Astrocyte (in vitro differentiated cells and primary cell): ENCODE measurements at regions not wholly inside any gene's neighbourhood (a gene's known extent, or its start where the extent isn't known, plus 50 kb on each side); places are given as distances from the start of the nearest gene placed in this dataset.

Experiments
- CTCF ChIP-seq: IDR thresholded peaks from 2 replicates; pipeline ENCODE4 v1.5.1; 2011; ENCODE audit warnings: low read depth, mild to moderate bottlenecking, inconsistent platforms, low read length, moderate library complexity; ENCODE audit not compliant: insufficient read depth
- EZH2 ChIP-seq: IDR thresholded peaks from 2 replicates; pipeline ENCODE4 v1.6.1; 2012; ENCODE audit warnings: mild to moderate bottlenecking, low read length, inconsistent platforms; ENCODE audit not compliant: insufficient read depth

- no peak for TF ChIP-seq CTCF
- no peak for TF ChIP-seq EZH2
Observed at GRCh38 chr7:114048386-114049235, 129.8 kb upstream of the PPP1R3A start.
